ENCODE measurements at regions not wholly inside any gene's neighbourhood (a gene's known extent, or its start where the extent isn't known, plus 50 kb on each side); places are given as distances from the start of the nearest gene placed in this dataset.

DNA sequence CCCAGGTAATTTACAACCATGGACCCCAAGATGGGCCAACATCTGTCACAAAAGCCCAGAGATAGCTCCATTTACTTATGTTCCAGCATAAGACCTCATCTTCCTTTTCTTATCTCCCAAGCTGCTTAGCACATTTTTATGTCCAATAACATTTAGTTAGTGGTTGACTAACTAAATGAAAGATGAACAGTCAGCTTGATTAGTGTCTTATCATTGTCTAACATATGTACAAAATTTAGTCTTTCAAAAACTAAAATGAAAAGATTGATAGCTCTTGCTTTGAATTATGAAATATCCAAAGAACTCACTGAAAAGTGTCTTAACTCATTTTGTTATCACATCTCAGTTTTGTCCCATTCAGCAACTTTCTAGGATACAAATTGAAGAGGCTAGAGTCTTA lies 163.1 kb upstream of the EGLN3 start:
- DNase-seq (ENCODE audit: low spot score) = no peak
- in situ Hi-C loops (cut with MboI; ENCODE audit: low pct_unique_long_range_greater_than_20kb, low sequenced_read_pairs, unreplicated experiment) = no loop called here
- TF ChIP-seq, protein P1, sequence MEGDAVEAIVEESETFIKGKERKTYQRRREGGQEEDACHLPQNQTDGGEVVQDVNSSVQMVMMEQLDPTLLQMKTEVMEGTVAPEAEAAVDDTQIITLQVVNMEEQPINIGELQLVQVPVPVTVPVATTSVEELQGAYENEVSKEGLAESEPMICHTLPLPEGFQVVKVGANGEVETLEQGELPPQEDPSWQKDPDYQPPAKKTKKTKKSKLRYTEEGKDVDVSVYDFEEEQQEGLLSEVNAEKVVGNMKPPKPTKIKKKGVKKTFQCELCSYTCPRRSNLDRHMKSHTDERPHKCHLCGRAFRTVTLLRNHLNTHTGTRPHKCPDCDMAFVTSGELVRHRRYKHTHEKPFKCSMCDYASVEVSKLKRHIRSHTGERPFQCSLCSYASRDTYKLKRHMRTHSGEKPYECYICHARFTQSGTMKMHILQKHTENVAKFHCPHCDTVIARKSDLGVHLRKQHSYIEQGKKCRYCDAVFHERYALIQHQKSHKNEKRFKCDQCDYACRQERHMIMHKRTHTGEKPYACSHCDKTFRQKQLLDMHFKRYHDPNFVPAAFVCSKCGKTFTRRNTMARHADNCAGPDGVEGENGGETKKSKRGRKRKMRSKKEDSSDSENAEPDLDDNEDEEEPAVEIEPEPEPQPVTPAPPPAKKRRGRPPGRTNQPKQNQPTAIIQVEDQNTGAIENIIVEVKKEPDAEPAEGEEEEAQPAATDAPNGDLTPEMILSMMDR (IDR thresholded peaks at IDR 0.05; ENCODE audit: extremely low read depth, insufficient read depth, missing control alignments) = no peak

DNA sequence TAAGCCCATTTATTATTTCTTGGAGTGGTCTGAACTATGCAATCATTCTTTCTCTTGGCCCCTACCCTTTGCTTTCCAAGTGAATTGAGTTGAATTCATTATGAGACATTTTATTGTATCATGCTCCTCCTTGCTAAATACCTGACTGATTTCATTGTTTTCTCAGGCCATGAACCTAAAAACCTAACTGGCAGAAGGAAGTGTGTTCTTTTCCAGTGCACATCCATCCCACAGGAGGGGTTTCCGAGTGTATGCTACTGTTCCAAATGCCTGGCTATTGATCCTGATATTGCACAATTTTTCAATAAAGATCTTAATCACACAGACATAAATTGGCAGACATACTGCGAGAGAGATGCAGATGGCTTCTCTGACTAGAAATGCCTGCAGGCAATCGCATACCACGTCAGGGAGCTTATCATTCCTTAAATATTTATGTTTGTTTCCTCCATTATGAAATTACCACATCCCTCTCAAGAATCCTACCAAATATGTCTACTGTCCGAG lies 162.2 kb upstream of the EGLN3 start:
- in situ Hi-C loops (cut with MboI; ENCODE audit: low pct_unique_long_range_greater_than_20kb, low sequenced_read_pairs, unreplicated experiment) = no loop called here
- no peak for DNase-seq (ENCODE audit: low spot score)
- TF ChIP-seq, protein P1 (IDR thresholded peaks at IDR 0.05; ENCODE audit: extremely low read depth, insufficient read depth, missing control alignments) = no peak

DNA sequence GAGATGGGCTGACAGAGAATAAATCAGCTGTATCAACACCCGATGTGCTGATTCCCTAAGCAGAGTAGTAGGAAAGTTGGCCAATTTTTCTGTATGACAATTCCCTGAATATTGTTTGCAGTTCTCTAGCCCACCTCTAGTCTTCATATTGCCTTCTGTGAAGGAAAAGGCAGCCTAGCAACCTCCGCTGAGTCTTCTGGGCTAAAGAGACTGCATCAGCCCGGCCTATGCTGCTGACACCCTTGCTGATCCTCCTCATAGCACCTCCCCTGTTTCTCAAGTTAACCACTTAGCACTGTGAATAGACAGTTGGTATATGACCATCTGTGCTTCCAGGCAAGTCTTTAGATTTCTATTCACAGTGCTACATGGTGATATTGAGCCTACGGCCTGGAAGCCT lies 161.1 kb upstream of the EGLN3 start:
- in situ Hi-C loops (cut with MboI; ENCODE audit: low pct_unique_long_range_greater_than_20kb, low sequenced_read_pairs, unreplicated experiment) = no loop called here
- TF ChIP-seq, protein P1 (IDR thresholded peaks at IDR 0.05; ENCODE audit: extremely low read depth, insufficient read depth, missing control alignments) = no peak
- DNase-seq (ENCODE audit: low spot score) = no peak

DNA sequence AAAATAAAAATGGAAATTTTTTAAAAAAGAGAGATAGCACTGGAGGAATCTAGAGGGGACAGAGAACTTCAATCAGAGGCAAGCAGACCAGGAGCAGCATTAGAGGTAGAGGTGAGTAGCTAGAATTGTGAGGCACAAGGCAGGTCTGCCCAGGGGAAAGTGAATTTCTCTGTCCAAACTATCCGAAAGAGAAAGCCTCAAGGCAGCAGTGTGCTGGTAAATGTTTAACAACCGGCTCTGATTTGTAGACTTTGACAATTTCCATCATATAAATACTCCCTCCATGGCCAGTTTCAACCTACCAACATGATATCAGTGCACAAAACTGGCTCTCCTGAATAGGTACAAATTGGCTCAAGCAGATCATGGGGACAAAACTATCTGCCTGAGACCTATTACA lies 160.6 kb upstream of the EGLN3 start:
- TF ChIP-seq, protein P1 (IDR thresholded peaks at IDR 0.05; ENCODE audit: extremely low read depth, insufficient read depth, missing control alignments) = no peak
- in situ Hi-C loops (cut with MboI; ENCODE audit: low pct_unique_long_range_greater_than_20kb, low sequenced_read_pairs, unreplicated experiment) = no loop called here
- DNase-seq (ENCODE audit: low spot score) = no peak

DNA sequence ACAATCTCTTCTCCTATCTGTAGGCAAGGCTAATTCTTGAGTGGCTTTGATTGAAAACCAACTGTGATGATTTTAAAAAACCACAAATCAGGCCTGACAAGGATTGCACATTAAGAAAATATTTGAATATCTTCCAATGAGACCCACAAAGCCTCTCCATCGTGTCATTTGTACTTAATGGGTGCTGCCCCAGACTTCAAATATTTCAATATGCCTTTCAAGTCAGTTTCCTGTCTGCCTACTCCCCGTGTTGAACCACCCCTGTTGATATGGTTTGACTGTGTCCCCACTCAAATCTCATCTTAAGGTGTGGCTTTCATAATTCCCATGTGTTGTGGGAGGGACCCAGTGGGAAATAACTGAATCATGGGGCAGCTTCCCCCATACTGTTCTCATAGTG lies 159.7 kb upstream of the EGLN3 start:
- in situ Hi-C loops (cut with MboI; ENCODE audit: low pct_unique_long_range_greater_than_20kb, low sequenced_read_pairs, unreplicated experiment) = no loop called here
- TF ChIP-seq, protein P1 (IDR thresholded peaks at IDR 0.05; ENCODE audit: extremely low read depth, insufficient read depth, missing control alignments) = no peak
- DNase-seq (ENCODE audit: low spot score) = no peak

DNA sequence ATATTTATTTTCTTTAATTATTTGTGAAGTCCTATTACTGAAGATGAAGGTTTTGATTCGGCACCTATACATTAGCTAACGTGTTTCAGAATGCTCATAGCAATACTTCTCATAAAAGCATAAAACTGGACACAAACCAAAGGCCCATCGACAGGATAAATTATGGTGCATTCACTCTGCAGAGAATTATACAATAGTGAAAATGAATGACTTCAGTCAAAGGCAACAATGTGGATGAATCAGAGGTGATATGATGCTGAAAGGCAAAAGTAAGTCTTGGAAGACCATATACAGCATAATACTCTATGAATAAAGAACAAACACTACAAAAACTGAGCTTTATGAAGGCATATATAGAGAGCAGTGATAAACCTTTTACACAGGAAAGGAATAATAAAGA lies 156.6 kb upstream of the EGLN3 start:
- DNase-seq (ENCODE audit: low spot score) = no peak
- TF ChIP-seq, protein P1 (IDR thresholded peaks at IDR 0.05; ENCODE audit: extremely low read depth, insufficient read depth, missing control alignments) = no peak
- in situ Hi-C loops (cut with MboI; ENCODE audit: low pct_unique_long_range_greater_than_20kb, low sequenced_read_pairs, unreplicated experiment) = no loop called here

DNA sequence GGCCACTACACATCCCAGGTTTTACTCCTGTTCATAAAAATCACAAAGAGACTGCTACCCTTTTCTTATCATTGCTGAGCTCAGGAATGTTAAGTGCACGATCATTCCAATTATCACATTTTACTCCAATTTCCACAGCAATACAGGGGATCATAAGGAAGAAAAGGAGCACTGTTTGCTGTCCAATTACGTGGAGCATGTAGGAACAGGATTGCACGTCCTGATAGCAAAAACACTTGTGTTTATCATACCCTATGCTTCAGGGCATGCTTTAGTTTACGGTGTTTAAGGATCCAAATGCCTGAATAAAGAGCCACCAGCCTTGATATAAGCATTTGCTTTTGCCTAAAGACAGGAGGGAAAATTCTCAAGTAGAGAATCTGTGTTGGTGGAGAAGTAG lies 155.4 kb upstream of the EGLN3 start:
- TF ChIP-seq, protein P1 (IDR thresholded peaks at IDR 0.05; ENCODE audit: extremely low read depth, insufficient read depth, missing control alignments) = no peak
- DNase-seq (ENCODE audit: low spot score) = no peak
- in situ Hi-C loops (cut with MboI; ENCODE audit: low pct_unique_long_range_greater_than_20kb, low sequenced_read_pairs, unreplicated experiment) = no loop called here
